ENCODE measurements at regions not wholly inside any gene's neighbourhood (a gene's known extent, or its start where the extent isn't known, plus 50 kb on each side); places are given as distances from the start of the nearest gene placed in this dataset.

DNA sequence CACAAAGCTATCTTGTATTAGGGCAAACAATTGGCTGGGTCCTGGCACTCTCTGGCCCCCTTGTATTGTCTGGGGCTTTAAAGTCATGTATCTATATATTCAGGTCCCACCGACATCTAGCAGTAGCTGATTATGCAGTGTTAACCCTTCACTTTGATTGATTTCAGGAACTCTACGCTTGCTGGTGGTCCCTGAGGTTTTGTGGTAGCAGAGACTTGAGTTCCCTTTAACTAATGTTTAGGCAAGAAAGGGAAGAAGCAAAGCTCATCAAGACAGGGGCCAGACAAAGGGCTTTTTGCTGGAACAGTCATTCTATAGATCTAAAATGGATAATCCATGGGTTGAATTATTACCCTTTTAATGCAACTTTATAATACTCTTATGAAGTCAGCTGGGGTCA is 95.3 kb upstream of the EPB41L3 start:
- TF ChIP-seq, protein P1, sequence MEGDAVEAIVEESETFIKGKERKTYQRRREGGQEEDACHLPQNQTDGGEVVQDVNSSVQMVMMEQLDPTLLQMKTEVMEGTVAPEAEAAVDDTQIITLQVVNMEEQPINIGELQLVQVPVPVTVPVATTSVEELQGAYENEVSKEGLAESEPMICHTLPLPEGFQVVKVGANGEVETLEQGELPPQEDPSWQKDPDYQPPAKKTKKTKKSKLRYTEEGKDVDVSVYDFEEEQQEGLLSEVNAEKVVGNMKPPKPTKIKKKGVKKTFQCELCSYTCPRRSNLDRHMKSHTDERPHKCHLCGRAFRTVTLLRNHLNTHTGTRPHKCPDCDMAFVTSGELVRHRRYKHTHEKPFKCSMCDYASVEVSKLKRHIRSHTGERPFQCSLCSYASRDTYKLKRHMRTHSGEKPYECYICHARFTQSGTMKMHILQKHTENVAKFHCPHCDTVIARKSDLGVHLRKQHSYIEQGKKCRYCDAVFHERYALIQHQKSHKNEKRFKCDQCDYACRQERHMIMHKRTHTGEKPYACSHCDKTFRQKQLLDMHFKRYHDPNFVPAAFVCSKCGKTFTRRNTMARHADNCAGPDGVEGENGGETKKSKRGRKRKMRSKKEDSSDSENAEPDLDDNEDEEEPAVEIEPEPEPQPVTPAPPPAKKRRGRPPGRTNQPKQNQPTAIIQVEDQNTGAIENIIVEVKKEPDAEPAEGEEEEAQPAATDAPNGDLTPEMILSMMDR (IDR thresholded peaks at IDR 0.05) = no peak
- no peak for TF ChIP-seq POLR2AphosphoS5 (IDR thresholded peaks at IDR 0.05; ENCODE audit: low read depth, low read length)
- no peak for TF ChIP-seq SIN3A (IDR thresholded peaks at IDR 0.05; ENCODE audit: borderline replicate concordance, insufficient read depth, low read depth, low read length)
- TF ChIP-seq TCF7L2 (IDR thresholded peaks at IDR 0.05; ENCODE audit: low read depth, low read length) = no peak
- TF ChIP-seq, protein P2, sequence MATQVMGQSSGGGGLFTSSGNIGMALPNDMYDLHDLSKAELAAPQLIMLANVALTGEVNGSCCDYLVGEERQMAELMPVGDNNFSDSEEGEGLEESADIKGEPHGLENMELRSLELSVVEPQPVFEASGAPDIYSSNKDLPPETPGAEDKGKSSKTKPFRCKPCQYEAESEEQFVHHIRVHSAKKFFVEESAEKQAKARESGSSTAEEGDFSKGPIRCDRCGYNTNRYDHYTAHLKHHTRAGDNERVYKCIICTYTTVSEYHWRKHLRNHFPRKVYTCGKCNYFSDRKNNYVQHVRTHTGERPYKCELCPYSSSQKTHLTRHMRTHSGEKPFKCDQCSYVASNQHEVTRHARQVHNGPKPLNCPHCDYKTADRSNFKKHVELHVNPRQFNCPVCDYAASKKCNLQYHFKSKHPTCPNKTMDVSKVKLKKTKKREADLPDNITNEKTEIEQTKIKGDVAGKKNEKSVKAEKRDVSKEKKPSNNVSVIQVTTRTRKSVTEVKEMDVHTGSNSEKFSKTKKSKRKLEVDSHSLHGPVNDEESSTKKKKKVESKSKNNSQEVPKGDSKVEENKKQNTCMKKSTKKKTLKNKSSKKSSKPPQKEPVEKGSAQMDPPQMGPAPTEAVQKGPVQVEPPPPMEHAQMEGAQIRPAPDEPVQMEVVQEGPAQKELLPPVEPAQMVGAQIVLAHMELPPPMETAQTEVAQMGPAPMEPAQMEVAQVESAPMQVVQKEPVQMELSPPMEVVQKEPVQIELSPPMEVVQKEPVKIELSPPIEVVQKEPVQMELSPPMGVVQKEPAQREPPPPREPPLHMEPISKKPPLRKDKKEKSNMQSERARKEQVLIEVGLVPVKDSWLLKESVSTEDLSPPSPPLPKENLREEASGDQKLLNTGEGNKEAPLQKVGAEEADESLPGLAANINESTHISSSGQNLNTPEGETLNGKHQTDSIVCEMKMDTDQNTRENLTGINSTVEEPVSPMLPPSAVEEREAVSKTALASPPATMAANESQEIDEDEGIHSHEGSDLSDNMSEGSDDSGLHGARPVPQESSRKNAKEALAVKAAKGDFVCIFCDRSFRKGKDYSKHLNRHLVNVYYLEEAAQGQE (IDR thresholded peaks at IDR 0.05; ENCODE audit: insufficient read depth in 1 of 2, low read depth in 2 of 2, low read length in 1 of 2) = no peak

Measured in Panc1 (cell line).